PC-3 (cell line): ENCODE measurements at regions not wholly inside any gene's neighbourhood (a gene's known extent, or its start where the extent isn't known, plus 50 kb on each side); places are given as distances from the start of the nearest gene placed in this dataset.

Experiments used
- EZH2 ChIP-seq: fragments of 300-600 bp; sonication (generic); IDR thresholded peaks from one replicate; pipeline ENCODE4 v1.6.1; 2017; ENCODE audit warnings: antibody characterized with exemption, mild to moderate bottlenecking, low read length; ENCODE audit not compliant: unreplicated experiment
- EZH2phosphoT487 ChIP-seq: fragments of 300-600 bp; sonication (generic); IDR thresholded peaks from 2 replicates; pipeline ENCODE4 v1.6.1; 2018; ENCODE audit warnings: mild to moderate bottlenecking, antibody characterized with exemption, low read length, borderline replicate concordance
- TF ChIP-seq, protein P1 (sequence below): fragments of 300-600 bp; sonication (generic); conservative IDR thresholded peaks from 2 replicates; pipeline ENCODE4 v1.5.1; 2017; ENCODE audit warnings: antibody characterized with exemption, low read depth, mild to moderate bottlenecking, low read length

DNA sequence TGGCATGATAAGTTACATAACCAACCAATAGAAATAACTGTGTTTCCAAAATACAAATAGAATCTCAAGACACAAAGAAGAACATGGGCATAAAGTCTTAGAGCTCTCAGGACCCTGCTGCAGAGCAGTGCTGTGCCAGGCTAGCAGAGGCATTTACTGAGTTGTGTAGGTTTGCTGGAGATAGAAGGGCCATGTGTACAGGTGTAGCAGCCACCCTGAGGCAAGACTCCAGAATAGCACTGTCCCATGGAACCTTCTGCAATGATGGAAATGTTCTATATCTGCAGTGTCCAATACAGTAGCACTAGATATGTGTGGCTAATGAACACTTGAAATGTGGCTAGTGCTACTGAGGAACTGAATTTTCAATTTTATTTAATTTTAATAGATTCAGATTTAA lies 267.0 kb upstream of the UMPS start:
- TF ChIP-seq, protein P1, sequence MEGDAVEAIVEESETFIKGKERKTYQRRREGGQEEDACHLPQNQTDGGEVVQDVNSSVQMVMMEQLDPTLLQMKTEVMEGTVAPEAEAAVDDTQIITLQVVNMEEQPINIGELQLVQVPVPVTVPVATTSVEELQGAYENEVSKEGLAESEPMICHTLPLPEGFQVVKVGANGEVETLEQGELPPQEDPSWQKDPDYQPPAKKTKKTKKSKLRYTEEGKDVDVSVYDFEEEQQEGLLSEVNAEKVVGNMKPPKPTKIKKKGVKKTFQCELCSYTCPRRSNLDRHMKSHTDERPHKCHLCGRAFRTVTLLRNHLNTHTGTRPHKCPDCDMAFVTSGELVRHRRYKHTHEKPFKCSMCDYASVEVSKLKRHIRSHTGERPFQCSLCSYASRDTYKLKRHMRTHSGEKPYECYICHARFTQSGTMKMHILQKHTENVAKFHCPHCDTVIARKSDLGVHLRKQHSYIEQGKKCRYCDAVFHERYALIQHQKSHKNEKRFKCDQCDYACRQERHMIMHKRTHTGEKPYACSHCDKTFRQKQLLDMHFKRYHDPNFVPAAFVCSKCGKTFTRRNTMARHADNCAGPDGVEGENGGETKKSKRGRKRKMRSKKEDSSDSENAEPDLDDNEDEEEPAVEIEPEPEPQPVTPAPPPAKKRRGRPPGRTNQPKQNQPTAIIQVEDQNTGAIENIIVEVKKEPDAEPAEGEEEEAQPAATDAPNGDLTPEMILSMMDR = peak; percentile 29; the same call in 1 of the 2 replicates
- TF ChIP-seq EZH2phosphoT487 = no peak
- TF ChIP-seq EZH2 = no peak
